ENCODE measurements at regions not wholly inside any gene's neighbourhood (a gene's known extent, or its start where the extent isn't known, plus 50 kb on each side); places are given as distances from the start of the nearest gene placed in this dataset.

GRCh38 chr10:43749145-43749576, 100.5 kb upstream of the ZNF32 start:
- intact Hi-C loops (cut with micrococcal nuclease; ENCODE audit: unreplicated experiment) (no loop called here), in situ Hi-C loops (cut with HindIII; ENCODE audit: low pct_unique_long_range_greater_than_20kb, low sequenced_read_pairs) (no loop called here)
- DNase-seq (ENCODE audit: low read depth, low spot score) (no peak), ATAC-seq (0 out of 2 replicates have a peak, but pooled peaks have one; percentile 30)
- Histone ChIP-seq H3K27ac (ENCODE audit: low read length) (no peak overlapping the region), H3K4me1 (ENCODE audit: control insufficient read depth, insufficient read depth, low read length) (no peaks in the 10 kb centered on the region), H3K36me3 (ENCODE audit: control insufficient read depth, insufficient read depth, low read length) (no peaks in the 10 kb centered on the region), H3K27me3 (ENCODE audit: control insufficient read depth, insufficient read depth, low read length) (peaks cover 9% of the 10 kb centered on the region; the same call in 1 of the 2 replicates), H3K9me3 (ENCODE audit: control insufficient read depth, insufficient read depth, low read depth, low read length) (no peaks in the 10 kb centered on the region), H3K4me3 (ENCODE audit: low read depth in 2 of 2, low read length in 2 of 2) (no peak overlapping the region)
- ChIA-PET POLR2A (no interaction called here), CTCF (no interaction called here)
- no peak for TF ChIP-seq POLR2AphosphoS5 (IDR thresholded peaks at IDR 0.05; ENCODE audit: low read depth, low read length)
- TF ChIP-seq REST (IDR thresholded peaks at IDR 0.05; ENCODE audit: insufficient read depth in 1 of 2, low read depth in 2 of 2, low read length in 1 of 2): no peak
- BruUV-seq (replicated peaks): no TSS peak

GRCh38 chr10:43748560-43748959, 99.9 kb upstream of the ZNF32 start:
- H3K27me3 ChIP-seq (ENCODE audit: control insufficient read depth, insufficient read depth, low read length): peaks cover 11% of the 10 kb centered on the region; the same call in 1 of the 2 replicates
- CTCF ChIA-PET: no interaction called here

More at GRCh38 chr10:43748560-43748959, 99.9 kb upstream of the ZNF32 start:
- ATAC-seq: no peak
- no peak overlapping the region for H3K4me3 ChIP-seq (ENCODE audit: low read depth in 2 of 2, low read length in 2 of 2)
- BruUV-seq (replicated peaks): no TSS peak
- no peaks in the 10 kb centered on the region for H3K36me3 ChIP-seq (ENCODE audit: control insufficient read depth, insufficient read depth, low read length)
- H3K9me3 ChIP-seq (ENCODE audit: control insufficient read depth, insufficient read depth, low read depth, low read length): no peaks in the 10 kb centered on the region
- no peak for DNase-seq (ENCODE audit: low read depth, low spot score)
- in situ Hi-C loops (cut with HindIII; ENCODE audit: low pct_unique_long_range_greater_than_20kb, low sequenced_read_pairs) (no loop called here), intact Hi-C loops (cut with micrococcal nuclease; ENCODE audit: unreplicated experiment) (no loop called here)
- POLR2A ChIA-PET: no interaction called here
- H3K4me1 ChIP-seq (ENCODE audit: control insufficient read depth, insufficient read depth, low read length): no peaks in the 10 kb centered on the region
- no peak for TF ChIP-seq TCF7L2 (IDR thresholded peaks at IDR 0.05; ENCODE audit: low read depth, low read length)
- TF ChIP-seq REST (IDR thresholded peaks at IDR 0.05; ENCODE audit: insufficient read depth in 1 of 2, low read depth in 2 of 2, low read length in 1 of 2): no peak
- TF ChIP-seq SIN3A (IDR thresholded peaks at IDR 0.05; ENCODE audit: borderline replicate concordance, insufficient read depth, low read depth, low read length): no peak
- TF ChIP-seq POLR2AphosphoS5 (IDR thresholded peaks at IDR 0.05; ENCODE audit: low read depth, low read length): no peak
- no peak for TF ChIP-seq CTCF (IDR thresholded peaks at IDR 0.05)
- H3K27ac ChIP-seq (ENCODE audit: low read length): no peak overlapping the region
